GM19324 (cell line): ENCODE measurements at regions not wholly inside any gene's neighbourhood (a gene's known extent, or its start where the extent isn't known, plus 50 kb on each side); places are given as distances from the start of the nearest gene placed in this dataset.
"Not testable (repeated sequence)": the region's sequence is repeated elsewhere in the genome, so short reads cannot be mapped to it uniquely, and the experiment has no call there.

ENCODE experiments used
- ATAC-seq: cut with Tn5 transposase; IDR thresholded peaks from one replicate; pipeline ENCODE4 v1.9.1; 2021; ENCODE audit warnings: mild to moderate bottlenecking, moderate library complexity; ENCODE audit not compliant: unreplicated experiment, low FRiP score

GRCh38 chr6:90900034-90900433, 313.2 kb upstream of the MAP3K7 start:
- no peak for ATAC-seq

- no peak for ATAC-seq
Observed at GRCh38 chr6:90898763-90899162, 311.9 kb upstream of the MAP3K7 start.

GRCh38 chr6:90896075-90896547, 309.2 kb upstream of the MAP3K7 start:
- no peak for ATAC-seq

GRCh38 chr6:90895299-90896074, 308.6 kb upstream of the MAP3K7 start:
- ATAC-seq: no peak

GRCh38 chr6:90894285-90895130, 307.6 kb upstream of the MAP3K7 start:
- ATAC-seq: no peak

GRCh38 chr6:90893400-90893799, 306.5 kb upstream of the MAP3K7 start:
- no peak for ATAC-seq

- ATAC-seq: no peak
Observed at GRCh38 chr6:90892271-90892670, 305.4 kb upstream of the MAP3K7 start.

- ATAC-seq: no peak
Observed at GRCh38 chr6:90891355-90891754, 304.5 kb upstream of the MAP3K7 start.

- ATAC-seq: no peak
Observed at GRCh38 chr6:90890683-90891330, 303.9 kb upstream of the MAP3K7 start.

GRCh38 chr6:90887764-90888163, 300.9 kb upstream of the MAP3K7 start:
- no peak for ATAC-seq

- ATAC-seq: no peak
Observed at GRCh38 chr6:90885611-90886056, 298.8 kb upstream of the MAP3K7 start.

- ATAC-seq: not testable (repeated sequence)
Observed at GRCh38 chr6:90885137-90885536, 298.3 kb upstream of the MAP3K7 start.

- no peak for ATAC-seq
Observed at GRCh38 chr6:90877616-90878015, 290.7 kb upstream of the MAP3K7 start.

- no peak for ATAC-seq
Observed at GRCh38 chr6:90874931-90875330, 288.1 kb upstream of the MAP3K7 start.

GRCh38 chr6:90872981-90873380, 286.1 kb upstream of the MAP3K7 start:
- no peak for ATAC-seq

- no peak for ATAC-seq
Observed at GRCh38 chr6:90870561-90870960, 283.7 kb upstream of the MAP3K7 start.

GRCh38 chr6:90868656-90869055, 281.8 kb upstream of the MAP3K7 start:
- ATAC-seq: no peak

GRCh38 chr6:90868256-90868655, 281.4 kb upstream of the MAP3K7 start:
- no peak for ATAC-seq

- no peak for ATAC-seq
Observed at GRCh38 chr6:90865513-90865912, 278.6 kb upstream of the MAP3K7 start.

GRCh38 chr6:90863043-90863442, 276.2 kb upstream of the MAP3K7 start:
- ATAC-seq: no peak
